HG03439 (cell line): ENCODE measurements at regions not wholly inside any gene's neighbourhood (a gene's known extent, or its start where the extent isn't known, plus 50 kb on each side); places are given as distances from the start of the nearest gene placed in this dataset.

Experiments
- ATAC-seq: cut with Tn5 transposase; IDR thresholded peaks from one replicate; pipeline ENCODE4 v1.9.1; 2021; ENCODE audit warnings: mild to moderate bottlenecking, moderate library complexity; ENCODE audit not compliant: unreplicated experiment

DNA sequence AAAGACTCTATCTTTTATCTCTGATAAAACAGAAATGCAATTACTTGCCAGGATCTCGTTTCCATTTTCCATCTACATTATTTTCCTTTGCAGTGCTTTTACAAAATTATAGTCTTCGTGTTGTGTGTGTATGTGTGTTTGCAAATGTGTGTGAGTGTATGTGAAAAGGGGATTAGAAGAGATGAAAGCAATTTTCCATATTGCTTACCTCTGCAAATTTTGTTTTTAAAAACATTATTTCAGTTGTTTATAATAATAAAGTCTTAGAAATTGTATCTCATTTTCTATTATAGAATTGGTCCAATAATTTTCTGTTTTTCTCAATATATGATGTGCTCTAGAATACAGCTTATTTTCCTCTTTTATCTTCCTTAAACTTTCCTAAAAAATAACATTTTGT, 421.3 kb upstream of the ANKRD30A start:
- ATAC-seq = no peak

DNA sequence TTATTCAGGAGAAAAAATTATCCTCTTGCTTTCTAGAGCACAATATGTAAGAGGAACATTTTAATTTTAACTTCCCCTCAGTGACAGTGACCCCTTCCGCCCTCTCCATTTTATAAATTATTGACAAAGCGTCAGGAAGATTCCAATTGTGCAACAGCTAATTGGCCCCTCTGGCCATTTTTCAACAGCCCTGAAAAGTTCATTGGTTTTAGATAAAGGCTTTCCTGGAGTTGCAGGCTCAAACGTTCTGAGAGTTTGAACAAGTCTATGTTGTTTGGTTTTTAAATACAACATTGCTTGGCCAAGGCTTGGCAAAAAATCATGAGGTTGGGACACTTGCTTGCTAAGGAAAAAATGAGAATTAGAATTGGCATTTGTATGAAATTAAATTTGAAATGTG, 422.2 kb upstream of the ANKRD30A start:
- ATAC-seq = no peak

DNA sequence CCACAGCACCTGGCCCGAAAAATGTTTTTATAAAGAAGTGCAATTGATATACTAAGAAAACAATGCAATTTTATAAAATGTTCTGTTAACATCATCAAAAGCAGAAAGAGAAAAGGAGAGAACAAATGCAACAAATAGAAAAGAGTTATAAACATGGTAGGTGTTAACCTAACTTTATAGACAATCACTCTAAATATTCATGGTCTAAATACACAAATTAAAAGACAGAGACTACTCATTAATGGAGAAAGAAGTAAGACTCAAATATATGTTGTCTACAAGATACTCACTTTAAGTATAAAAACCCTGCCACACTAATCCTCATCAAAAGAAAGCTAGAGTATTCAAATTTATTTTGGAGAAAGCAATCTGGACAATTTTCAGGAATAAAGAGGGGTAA, 425.3 kb upstream of the ANKRD30A start:
- ATAC-seq = no peak

DNA sequence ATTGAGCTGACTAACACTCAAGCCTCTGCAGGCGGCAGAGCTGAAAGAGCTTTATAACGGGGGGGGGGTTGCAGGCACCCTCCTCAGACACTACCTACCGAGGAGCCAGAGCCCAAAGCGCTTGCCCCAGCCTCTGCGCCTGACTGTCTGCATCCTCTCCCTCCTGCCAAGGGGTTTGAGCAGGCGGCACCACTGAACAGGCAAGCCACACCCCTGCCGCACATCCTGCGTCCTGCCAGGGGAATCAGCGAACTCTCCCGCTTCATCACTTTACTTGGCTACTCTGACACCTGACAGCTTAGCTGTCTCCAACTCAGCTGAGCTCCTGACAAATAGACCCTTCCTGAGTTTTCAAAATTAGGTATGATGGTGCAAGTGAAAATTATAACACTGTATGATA, 432.6 kb upstream of the ANKRD30A start:
- ATAC-seq = no peak

DNA sequence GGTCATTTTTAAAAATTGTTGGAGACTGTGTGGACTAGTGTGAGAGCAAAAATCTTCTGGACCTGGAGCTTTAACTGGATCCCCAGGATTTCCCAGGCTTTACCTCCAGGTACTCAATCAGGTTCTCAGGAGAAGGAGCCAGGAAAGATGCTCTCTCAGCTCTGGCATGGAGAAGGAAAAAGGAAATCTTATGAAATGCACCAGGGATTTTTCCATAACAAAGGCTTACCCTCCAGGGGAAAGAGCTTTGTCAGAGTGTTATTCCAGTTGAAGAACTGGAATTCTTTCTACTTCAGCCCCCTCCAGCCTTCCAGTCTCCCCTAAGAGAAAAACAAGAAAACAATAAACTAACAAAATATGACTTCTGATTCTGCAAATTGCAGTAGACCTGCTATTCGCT, 436.7 kb upstream of the ANKRD30A start:
- no peak for ATAC-seq

DNA sequence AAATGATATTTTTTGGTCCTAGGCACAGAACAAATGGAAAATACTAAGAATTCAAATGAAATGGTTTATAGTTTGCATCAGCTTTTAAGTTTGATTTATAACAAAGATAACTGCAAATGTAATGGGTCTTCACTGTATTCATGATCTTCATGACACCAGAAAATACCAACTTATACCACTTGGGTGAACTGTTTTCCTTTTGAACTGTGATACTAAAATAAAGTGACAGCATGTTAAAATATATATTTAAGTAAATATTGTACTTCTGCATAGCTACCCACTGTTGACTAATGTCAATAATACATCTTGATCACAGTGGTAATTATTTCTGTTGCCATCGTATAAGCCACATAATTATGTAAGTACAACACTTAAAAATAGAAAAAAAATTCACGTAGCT, 442.0 kb upstream of the ANKRD30A start:
- ATAC-seq = no peak

DNA sequence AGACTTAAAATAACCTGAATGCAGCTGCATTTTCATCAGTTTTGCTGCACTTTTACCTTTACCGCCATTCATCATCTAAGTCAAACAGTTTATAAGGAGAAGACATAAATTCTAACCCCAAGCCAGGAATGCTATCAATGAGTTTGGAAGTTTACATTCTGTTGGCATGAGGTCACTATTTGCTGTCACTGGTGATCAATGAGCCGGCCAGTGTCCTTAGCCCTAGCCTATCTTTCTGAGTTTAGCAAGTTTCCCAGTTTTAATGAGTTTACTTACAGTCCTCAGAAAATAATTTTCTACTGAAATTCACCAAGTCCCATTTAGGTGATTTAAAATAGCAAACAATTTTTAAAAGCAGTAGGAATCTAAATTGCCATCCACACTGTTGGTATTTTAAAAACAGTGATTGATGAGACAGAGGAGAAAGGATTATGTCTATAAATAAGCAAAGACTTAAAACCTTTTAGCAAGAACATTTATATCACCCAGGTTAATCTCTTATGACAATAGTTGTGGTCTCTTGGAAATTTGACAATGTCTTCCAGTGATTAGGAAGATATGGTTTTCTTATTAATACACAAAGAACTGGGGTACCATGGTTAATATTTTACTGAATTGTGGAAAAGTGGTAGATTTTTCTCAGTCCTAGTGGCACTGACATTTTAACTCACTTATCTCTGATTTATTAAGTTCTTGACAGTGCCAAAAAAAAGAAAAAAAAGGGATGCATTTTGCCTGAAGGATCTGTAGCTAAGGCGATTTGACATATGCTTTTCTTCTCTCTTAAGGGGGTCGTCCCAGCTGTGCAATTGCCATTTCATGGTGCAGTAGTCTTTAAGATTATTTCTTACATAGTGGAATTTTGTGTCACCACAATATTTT, 443.4 kb upstream of the ANKRD30A start:
- no peak for ATAC-seq

DNA sequence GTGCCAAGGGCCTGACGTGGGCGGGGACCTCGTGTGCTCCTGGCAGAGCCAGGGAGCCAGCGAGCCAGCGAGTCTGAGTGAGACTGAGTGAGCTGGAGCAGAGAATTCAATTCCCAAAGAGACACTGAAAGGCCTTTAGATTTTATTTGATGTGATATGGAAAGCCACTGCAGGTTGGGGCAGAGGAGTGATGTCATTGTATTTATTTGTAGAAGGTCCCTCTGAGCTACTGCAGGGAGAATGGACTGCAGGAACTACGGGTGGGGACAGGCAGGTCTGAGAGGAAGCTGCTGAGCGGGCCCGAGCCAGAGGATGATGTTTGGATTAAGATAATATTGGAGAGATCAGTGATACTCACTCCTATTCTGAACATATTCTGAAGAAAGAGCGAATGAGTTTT, 445.8 kb upstream of the ANKRD30A start:
- no peak for ATAC-seq

DNA sequence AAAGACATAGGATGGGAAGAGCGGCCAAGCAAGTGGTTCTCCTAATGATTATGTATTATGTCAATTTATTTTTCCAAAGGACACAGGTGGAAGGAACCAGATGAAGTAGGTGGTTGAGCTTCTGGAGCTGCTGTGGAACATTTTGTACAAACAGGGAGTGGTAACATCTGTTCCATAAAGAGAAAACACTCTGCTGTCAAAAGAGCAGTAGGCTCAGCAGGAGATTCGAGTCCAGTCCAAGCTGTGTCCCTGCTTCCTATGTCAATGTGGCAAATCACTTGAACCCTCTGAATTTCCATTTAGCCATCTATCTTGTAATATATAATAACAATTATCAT, 448.0 kb upstream of the ANKRD30A start:
- ATAC-seq = no peak

DNA sequence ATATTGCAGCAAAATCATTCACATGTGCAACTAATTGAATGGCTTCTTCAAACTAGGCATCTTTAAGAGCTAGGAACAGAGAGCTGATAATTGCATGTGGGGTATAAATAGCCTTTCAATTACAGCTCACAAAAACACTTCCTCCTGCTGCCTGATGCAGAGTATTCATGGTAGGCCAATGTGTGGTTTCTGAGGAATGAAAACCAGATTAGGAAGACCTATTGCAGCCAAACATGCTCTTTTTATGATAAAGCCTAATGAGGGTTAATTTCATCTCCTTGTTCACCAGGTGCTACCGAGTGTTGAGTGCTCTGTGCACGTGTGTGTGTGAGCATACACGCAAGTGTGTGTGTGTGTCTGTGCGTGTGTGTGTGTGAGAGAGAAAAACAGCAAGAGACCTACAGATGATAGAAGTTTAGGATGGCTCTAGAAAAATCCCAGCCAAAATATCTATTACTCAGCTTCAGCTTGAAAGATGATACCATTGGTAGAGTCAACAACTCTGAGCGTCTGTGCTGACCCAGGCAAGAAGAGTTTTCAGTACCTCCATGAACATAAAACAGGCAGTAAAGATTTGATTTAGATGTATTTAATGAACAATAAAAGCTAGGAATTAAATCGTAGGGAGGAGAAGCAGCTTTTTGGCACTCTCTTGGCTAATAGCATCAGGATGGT, 448.5 kb upstream of the ANKRD30A start:
- no peak for ATAC-seq

DNA sequence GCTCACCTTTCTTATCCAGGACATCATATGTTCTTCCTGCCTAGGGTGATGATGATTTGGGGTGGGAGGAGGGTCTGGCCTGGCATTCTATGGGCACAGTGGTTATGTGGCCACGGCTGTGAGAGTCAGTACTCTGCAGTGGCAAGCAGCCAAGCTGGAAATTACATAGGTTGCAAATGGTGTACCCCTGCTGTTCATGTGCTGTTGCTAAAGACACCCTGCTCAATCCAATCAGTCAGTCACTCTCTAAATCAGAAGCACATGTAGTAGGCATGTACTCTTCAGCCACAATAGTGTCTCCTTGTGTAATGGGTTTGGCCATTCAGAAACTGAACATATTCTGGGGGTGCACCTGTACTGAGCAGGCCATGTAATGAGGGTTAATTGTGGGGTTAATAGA, 449.1 kb upstream of the ANKRD30A start:
- ATAC-seq = no peak

DNA sequence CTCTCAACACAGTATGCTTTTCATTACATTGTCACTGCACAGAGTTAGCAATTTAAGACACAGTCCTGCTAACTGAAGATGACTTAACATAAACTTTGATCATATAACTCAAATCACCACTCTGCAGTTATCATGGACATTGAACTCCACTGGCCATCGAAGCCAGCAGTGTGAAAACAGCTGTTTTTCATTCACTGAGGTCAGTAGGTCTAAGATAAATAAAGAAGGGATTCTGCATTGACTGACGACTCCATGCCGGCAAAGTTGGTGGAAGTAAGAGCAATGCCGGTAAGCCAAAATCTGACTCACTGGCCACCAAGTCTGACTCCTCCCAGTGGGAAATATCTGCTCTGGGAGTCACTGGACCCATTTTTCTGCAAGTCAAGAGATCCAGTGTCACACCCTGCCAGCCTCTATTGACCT, 449.9 kb upstream of the ANKRD30A start:
- no peak for ATAC-seq

DNA sequence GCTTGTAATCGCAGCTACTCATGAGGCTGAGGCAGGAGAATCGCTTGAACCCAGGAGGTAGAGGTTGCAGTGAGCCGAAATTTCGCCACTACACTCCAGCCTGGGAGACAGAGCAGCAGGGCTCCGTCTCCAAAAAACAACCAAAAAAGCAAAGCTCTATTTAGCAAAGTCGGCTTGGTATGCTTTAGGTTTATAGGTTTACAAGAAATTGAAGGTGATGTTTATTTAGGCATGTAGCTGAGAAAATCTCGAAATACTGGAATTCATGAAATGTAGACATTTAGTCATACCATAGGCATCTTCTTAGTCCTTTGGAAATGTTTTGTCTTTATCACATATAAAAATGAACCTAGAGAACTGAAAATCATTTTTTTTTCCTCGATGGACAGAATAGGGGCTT, 453.8 kb upstream of the ANKRD30A start:
- no peak for ATAC-seq

DNA sequence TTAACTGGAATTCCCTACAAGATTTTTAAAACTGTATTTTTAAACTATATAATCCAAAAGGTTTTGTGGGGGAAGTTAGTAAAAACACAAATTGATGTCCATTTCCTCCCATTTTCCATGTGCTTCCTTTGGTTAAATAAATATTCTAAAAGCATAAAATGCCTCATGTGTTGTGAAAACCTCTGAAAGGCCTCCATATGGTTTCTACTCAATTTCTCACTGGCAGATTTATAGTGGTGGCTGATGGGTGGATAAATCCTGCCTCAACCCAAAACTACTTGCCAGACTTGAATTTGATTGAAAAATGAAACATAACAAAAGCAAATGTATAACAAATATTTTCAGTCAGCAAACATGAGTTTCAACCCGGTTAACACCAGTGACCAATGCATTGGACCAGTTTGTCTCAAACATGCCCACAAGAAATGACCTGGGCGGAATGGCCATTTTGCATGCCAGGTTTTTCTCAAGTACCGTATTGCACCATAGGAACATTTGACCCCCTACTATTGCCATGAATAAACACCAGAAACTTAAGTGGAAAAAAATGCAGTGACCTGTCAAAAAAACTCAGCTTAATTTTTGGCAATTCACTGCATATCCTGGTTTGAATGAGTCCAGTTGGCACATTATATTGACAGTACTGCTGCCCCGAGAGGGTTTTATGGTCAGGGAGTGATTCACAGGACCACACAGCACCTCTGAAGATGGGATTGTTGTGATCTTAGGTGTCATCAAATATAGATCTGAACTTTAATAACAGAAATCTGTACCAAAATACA, 454.6 kb upstream of the ANKRD30A start:
- no peak for ATAC-seq

DNA sequence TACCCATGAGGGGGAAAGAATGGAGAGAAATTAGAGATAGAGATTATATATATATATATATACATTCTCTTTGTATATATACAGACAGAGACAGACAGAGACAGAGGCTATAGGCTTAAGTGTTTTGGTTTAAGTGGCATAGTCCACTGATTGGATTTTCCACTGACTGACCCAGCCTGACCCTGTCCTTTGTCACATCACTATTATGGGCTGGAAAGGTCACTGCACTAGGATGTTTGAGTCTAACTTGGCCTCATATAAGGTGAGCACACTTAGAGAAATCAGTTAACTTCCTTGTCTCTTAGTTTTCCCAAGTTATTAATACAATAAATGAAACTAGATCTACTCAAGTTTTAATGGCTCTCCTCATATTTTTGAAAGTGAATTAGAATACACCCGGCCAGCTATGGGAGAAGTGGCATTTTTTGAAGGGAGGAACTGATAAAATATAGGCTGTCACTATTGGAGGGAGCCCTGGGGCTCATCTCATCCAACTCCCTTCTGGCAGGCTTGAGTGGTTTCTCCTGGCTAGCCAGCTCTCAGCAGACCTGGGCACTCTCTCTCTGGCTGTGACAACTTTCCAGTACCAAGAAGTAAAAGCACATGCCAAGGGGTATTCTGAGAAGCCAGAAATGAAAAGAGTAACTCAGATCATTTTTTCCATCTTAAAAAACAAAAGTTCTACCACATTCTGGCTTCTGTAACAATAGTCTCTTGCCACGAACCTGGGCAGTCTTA, 455.6 kb upstream of the ANKRD30A start:
- no peak for ATAC-seq

DNA sequence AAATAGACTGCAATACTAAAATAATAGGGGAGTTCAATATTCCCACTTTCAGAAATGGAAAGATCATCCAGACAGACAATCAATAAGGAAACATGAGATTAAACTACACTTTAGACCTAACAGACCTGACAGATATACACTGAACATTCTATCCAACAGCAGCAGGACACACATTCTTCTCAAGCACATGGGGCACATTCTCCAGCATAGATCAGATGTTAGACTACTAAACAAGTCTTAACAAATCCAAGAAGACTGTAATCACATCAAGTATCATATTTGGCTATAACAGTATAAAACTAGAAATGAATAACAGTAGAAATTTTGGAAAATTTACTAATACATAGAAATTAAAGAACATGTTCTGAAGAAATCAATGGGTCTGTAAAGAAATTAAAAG, 458.9 kb upstream of the ANKRD30A start:
- no peak for ATAC-seq

DNA sequence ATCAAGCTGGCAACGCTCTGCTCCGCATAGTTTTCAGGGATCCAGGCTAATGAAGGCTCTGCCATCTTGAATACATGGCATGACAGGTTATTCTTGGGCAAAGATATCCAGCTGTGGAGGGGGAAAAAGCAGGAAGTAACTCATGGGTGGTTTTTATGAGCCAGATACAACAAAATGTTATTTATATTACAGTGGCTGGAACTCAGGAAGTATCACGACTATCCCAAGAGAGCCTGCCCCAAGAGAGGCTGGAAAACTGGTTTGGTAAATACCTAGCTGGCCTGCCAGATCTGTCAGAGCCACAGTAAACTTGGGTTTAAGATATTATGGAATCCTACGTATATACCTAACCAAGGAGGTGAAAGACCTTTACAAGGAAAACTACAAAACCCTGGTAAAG, 462.8 kb upstream of the ANKRD30A start:
- no peak for ATAC-seq

DNA sequence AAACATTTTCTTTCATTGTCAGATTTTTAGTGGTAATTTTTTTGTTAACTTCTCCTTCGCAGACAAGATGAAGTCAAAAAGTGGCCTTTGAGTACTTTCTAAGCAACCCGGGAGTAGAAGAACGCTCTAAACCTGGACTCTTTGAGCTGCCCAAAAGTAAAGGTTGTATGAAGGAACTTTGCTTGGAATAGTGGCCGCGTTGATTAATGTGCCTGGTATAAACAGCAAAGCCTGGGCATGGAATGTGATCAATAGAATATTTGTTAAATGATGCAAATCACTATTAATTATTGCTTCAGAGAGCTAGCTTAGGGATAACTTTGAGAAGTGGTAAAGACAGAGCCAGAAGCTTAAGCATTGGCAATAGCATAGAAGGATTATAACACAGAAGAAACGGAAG, 475.1 kb upstream of the ANKRD30A start:
- no peak for ATAC-seq

DNA sequence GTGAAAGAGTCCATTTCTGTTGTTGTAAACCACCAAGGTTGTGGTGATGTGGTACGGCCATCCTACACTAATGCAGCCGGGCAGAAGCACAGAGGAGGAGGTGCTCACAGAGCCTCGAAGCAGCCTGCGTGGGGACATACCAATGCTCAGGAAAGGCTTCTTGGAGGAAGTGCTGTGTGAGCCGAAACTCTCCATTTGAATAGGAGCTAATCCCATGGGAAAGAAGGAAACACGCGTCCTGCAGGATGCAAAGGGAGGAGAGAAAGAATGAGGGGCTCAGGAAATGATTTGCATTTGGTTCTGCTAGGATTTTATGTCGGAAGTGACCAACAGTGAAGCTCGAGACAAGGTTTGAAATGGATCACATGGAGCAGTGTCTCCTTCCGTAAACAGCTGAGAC, 477.9 kb upstream of the ANKRD30A start:
- ATAC-seq = no peak

DNA sequence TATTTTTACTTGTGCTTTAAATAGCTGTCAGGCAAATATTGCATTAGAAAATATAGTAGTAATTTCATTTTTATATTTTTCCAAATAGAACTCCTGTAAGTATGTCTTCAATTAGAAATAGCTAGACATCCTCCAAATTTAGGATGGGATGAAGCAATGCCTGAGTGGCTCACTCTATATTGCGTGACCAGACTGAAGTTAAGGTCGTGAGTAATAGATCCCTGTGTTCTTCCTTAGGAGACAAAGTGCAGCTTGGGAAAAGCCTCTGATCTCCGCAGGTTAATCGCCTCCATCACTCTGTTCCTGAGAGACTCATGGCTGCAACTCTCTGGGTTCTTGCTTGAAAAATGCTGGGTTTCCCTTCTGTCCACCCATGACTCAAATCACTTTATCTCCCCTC, 484.8 kb upstream of the ANKRD30A start:
- ATAC-seq = no peak

DNA sequence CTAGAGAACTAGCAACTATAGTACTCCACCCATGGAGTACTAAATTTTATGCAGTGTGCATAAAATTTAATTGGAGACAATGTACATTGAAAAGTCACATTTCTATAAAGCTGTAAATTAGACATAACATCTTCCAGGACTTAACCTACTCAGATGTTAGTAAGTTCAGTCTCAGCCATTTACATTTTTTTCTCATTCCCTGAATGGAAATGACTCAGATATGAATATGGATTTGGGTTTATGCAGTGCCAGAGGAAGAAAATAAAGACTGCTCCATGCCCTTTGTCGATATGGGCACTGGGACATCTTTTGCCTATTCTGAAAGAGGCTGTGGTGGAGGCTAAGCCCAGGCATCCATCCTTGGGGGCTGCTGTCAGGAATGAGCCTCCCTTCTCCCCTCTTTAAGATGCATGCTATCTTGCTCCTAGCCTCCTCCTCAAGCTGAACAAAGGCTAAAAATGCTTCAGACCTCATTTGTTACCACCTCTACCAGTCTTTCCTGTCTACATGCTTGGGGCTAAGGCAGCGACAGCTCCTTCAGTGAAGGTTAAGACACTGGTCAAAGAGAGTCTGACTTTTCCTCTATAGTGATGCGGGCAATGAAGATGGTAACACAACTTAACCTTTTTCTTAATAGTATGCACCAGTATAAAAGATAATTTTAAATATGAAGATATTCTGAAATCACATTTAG, 486.8 kb upstream of the ANKRD30A start:
- no peak for ATAC-seq
